GM06990 (cell line): ENCODE measurements at regions not wholly inside any gene's neighbourhood (a gene's known extent, or its start where the extent isn't known, plus 50 kb on each side); places are given as distances from the start of the nearest gene placed in this dataset.

Source experiments
- DNase-seq: peaks from one replicate; pipeline ENCODE4 v3.0.0-alpha.2; 2011; ENCODE audit not compliant: insufficient read length; ENCODE audit errors: extremely low read depth
- H3K27me3 ChIP-seq: replicated peaks from 2 replicates; pipeline ENCODE4 v1.6.0; 2011; ENCODE audit warnings: low read length; ENCODE audit not compliant: control insufficient read depth, insufficient read depth
- H3K36me3 ChIP-seq: 2 replicates; pipeline ENCODE4 v1.5.1; 2011; ENCODE audit warnings: low read length; ENCODE audit not compliant: control insufficient read depth, insufficient read depth
- H3K4me3 ChIP-seq: replicated peaks from 2 replicates; pipeline ENCODE4 v1.5.1; 2011; ENCODE audit warnings: low read depth, mild to moderate bottlenecking, control low read depth, low read length
- TF ChIP-seq, protein P1 (sequence below): IDR thresholded peaks from 2 replicates; pipeline ENCODE4 v1.5.1; 2011; ENCODE audit warnings: low read length, control low read depth, mild to moderate bottlenecking, inconsistent platforms; ENCODE audit not compliant: insufficient read depth, poor library complexity, severe bottlenecking

GRCh38 chr11:25734591-25735211 lies 597.2 kb upstream of the ANO3 start:
- Histone ChIP-seq H3K27me3 (no peaks in the 10 kb centered on the region), H3K36me3 (no peaks in the 10 kb centered on the region), H3K4me3 (no peak overlapping the region)
- no peak for DNase-seq
- TF ChIP-seq, protein P1, sequence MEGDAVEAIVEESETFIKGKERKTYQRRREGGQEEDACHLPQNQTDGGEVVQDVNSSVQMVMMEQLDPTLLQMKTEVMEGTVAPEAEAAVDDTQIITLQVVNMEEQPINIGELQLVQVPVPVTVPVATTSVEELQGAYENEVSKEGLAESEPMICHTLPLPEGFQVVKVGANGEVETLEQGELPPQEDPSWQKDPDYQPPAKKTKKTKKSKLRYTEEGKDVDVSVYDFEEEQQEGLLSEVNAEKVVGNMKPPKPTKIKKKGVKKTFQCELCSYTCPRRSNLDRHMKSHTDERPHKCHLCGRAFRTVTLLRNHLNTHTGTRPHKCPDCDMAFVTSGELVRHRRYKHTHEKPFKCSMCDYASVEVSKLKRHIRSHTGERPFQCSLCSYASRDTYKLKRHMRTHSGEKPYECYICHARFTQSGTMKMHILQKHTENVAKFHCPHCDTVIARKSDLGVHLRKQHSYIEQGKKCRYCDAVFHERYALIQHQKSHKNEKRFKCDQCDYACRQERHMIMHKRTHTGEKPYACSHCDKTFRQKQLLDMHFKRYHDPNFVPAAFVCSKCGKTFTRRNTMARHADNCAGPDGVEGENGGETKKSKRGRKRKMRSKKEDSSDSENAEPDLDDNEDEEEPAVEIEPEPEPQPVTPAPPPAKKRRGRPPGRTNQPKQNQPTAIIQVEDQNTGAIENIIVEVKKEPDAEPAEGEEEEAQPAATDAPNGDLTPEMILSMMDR: peak; percentile 31

- no peak for DNase-seq
- no peaks in the 10 kb centered on the region for H3K36me3 ChIP-seq
- no peaks in the 10 kb centered on the region for H3K27me3 ChIP-seq
- TF ChIP-seq, protein P1: no peak
- H3K4me3 ChIP-seq: no peak overlapping the region
These were observed 594.8 kb upstream of the ANO3 start for GRCh38 chr11:25737071-25737675.

DNA sequence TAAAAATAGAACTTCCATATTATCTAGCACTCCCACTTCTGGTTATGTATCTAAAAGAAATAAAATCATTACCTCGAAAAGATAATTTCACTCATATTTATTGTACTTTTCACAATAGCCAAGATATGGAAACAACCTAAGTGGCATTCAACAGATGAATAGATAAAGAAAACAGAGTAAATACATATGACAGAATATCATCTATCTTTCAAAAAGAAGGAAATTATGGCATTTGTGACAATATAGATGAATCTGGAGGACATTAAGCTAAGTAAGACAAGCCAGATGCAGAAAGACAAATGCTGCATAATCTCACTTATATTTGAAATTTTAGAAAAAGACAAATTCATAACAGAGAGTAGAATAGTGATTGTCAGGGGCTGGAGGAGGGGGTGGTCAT lies 590.0 kb upstream of the ANO3 start:
- no peaks in the 10 kb centered on the region for H3K27me3 ChIP-seq
- DNase-seq: no peak
- H3K4me3 ChIP-seq: no peak overlapping the region
- no peaks in the 10 kb centered on the region for H3K36me3 ChIP-seq
- TF ChIP-seq, protein P1: no peak

GRCh38 chr11:25742800-25743199 lies 589.1 kb upstream of the ANO3 start:
- Histone ChIP-seq H3K36me3 (no peaks in the 10 kb centered on the region), H3K27me3 (no peaks in the 10 kb centered on the region), H3K4me3 (no peak overlapping the region)
- DNase-seq: no peak
- TF ChIP-seq, protein P1: no peak

- DNase-seq: no peak
- Histone ChIP-seq H3K36me3 (no peaks in the 10 kb centered on the region), H3K27me3 (no peaks in the 10 kb centered on the region), H3K4me3 (no peak overlapping the region)
- TF ChIP-seq, protein P1: no peak
These were observed 576.5 kb upstream of the ANO3 start for GRCh38 chr11:25755381-25755780.
